GF-D8 (cell line): ENCODE measurements at regions not wholly inside any gene's neighbourhood (a gene's known extent, or its start where the extent isn't known, plus 50 kb on each side); places are given as distances from the start of the nearest gene placed in this dataset.
"Not testable (repeated sequence)": the region's sequence is repeated elsewhere in the genome, so short reads cannot be mapped to it uniquely, and the experiment has no call there.

Source experiments
- DNase-seq: peaks from one replicate; lab custom pipeline; 2025; lab: John Stamatoyannopoulos, UW

- DNase-seq, result no peak
These were observed 280.1 kb upstream of the GRM7 start for GRCh38 chr3:6580808-6581207.

GRCh38 chr3:6585360-6585759 lies 275.6 kb upstream of the GRM7 start:
- no peak for DNase-seq

DNA sequence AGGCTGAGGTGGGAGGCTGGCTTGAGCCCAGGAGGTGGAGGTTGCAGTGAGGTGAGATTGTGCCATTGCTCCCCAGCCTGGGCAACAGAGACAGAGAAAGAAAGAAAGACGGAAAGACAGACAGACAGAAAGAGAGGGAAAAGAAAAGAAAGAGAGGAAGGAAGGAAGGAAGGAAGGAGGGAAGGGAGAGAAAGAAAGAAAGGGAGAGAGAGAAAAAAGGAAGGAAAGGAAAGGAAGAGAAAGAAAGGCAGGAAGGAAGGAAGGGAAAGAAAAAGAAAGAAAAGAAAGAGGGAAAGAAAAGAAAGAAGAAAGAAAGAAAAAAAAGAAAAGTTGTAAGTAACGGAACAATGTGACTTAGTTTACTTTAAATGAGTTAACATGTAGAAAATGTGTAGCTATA lies 260.7 kb upstream of the GRM7 start:
- no peak for DNase-seq

DNA sequence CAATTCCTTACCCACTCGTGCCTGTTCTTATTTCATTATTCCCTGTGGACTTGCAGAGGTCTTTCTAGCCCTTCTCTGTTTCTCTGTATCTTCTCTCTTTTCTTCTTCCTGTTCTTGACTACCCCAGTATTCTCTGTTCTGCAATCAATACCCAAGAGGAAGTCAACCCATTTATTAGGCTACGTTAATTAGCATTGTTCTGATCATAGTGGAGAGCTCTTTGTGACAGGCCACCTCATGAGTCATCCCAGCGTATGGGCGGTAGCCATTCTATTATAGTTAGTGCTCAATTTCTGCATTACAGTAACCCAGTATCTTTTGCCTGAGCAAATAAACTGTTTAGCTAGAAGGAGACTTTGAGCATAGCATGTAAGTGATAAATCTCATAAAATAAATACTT lies 259.5 kb upstream of the GRM7 start:
- DNase-seq, result no peak

GRCh38 chr3:6602329-6602728 lies 258.6 kb upstream of the GRM7 start:
- no peak for DNase-seq

DNA sequence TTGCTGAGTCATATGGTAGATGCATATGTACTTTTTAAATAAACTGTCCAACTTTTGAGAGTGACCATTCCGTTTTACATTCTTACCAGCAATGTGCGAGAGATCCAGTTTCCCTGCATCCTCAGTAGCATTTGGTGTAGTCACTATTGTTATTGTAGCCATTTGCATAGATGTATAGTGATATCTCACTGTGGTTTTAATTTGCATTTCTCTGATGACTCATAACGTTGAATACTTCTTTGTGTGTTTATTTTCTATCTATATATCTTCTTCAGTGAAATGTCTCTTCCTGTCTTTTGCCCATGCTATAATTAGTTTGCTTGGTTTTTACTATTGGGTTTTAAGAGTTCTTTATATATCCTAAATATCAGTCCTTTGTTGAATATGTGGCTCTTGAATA lies 255.7 kb upstream of the GRM7 start:
- no peak for DNase-seq

DNA sequence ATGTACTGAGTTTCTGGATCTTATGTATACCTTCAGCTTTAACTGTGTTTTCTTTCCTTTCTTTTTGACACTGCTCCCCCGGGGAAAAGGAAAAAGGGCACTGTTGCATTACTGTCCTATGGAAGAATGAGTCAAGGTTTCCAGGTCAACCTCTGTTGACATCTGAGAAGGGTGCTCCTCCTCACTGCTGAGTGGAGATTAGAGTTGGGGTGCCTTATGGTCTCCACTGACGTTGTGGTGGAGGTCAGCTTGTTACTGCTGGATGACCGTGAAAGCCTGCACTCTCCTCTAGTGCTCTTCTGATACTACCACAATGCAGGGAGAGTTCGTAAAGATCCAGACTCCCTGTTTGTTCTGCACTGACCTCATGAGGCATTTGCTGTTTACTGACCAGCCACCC lies 252.1 kb upstream of the GRM7 start:
- DNase-seq, result no peak

DNA sequence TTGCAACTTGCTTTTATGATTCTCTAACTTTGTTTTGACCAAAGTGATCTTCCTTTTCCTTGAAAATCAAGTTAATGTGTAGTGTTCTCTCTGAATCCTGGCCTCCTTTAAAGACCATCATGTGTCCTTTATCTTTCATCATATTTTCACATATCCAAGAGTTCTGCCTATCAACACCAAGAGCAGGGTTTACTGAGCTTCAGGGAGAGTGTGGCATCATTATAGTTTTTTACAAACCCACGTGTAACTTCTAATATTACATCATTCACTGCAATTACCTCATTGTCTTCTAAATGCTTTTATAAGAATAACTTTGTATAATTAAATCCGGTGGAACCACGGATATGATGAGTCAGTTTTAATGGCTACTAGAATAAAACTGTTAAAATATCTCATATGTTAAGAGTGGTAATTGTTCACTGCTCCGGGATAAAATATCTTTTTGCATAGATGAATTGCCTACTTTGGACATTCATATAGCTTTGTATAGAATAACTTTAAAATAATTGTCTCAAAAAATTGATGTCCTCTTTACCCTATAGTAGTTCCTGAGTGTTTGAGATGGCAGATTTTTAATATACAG lies 248.8 kb upstream of the GRM7 start:
- no peak for DNase-seq

GRCh38 chr3:6622260-6622659 lies 238.7 kb upstream of the GRM7 start:
- no peak for DNase-seq

GRCh38 chr3:6622712-6623111 lies 238.2 kb upstream of the GRM7 start:
- no peak for DNase-seq

GRCh38 chr3:6631376-6631775 lies 229.5 kb upstream of the GRM7 start:
- no peak for DNase-seq

DNA sequence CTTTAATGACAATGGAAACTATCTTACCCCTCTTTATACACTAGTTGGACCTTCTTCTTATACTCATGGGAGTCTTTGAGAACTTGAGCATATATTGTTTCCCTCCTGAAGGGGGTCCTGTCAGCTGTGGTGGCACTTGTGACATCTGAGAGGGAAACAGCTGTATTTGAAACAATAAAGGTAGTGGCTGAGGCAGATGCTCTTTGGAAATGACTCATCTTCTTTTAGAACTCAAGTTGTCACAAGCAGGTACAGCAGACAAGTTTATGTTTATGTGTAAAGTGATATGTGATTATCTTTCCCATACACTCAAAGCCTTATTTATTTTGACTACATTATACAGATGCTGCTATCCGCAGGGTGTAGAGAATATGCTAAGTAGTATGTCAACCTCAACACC lies 220.0 kb upstream of the GRM7 start:
- DNase-seq, result no peak

GRCh38 chr3:6644070-6644929 lies 216.6 kb upstream of the GRM7 start:
- DNase-seq, result no peak

GRCh38 chr3:6654670-6655069 lies 206.2 kb upstream of the GRM7 start:
- no peak for DNase-seq

GRCh38 chr3:6655275-6655674 lies 205.6 kb upstream of the GRM7 start:
- no peak for DNase-seq

- no peak for DNase-seq
These were observed 203.3 kb upstream of the GRM7 start for GRCh38 chr3:6657591-6657990.

GRCh38 chr3:6667354-6667753 lies 193.6 kb upstream of the GRM7 start:
- no peak for DNase-seq

GRCh38 chr3:6671363-6671762 lies 189.6 kb upstream of the GRM7 start:
- DNase-seq, result no peak

DNA sequence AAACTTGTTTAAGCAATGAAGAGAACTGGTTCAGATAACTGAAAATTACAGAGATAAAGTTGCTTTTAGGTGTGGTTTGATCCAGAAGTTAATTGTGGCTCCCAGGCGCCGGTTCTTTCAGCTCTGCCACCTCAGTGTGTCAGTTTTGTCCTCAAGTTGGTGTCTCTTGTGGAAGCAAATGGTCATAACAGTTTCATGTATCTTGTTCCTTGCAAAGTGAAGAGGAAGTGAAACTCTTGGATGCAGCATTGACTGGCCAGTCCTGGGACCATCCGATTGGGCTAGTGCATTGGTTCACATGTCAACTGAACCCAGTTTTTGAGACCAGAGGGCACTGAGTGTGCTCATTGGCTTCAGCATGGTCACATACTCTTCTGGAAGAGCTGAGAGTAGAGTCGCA lies 181.4 kb upstream of the GRM7 start:
- DNase-seq, result no peak

DNA sequence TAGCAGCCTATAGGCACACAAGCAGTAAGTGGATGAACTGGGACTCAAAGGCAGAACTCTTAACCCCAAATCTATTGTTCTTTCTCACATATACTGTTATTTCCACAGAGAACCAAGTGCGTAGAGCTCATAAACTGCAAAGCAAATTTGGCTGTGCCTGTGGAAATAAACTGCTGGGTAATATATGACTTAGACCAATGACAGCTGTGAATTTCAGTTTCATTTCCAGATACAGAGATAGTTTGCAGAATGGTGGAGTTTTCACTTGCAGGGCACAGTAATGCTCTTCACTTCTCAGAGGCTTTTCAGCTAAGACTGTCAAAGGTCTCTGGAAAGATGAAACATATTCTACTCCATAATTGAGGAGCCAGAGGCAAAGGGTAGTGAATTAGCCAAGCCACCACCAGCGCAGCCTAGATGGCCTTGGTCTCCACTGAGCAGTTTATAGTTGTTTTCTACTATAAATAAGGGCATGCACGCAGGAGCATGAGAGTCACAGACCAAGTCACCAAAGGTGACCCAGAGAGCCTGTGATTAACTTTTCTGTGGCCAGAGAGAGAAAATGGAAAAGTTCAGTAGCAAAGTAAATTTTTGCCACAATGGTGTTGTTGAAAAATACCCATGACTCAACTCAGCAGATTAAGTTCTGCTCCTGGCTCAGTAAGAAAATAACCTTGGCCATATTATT lies 180.7 kb upstream of the GRM7 start:
- DNase-seq, result no peak

- no peak for DNase-seq
These were observed 163.6 kb upstream of the GRM7 start for GRCh38 chr3:6697285-6697684.

DNA sequence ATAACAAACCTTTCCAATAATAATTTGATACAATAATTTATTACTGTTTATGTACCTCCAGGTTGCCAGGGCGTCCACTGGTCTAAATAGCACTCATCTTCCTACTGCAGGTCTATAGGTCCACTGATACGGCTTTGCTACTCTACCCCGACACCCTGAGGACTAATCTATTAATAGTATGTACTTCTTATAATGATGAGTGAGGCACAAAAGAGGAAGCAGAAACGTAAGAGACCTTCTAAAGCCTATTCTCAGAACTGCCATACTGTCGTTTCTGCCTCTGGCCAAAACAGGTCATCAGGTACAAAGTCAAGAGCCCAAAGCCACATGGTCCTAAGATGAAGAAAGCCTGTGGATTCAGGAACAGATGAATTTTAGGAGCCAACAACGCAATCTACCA lies 163.2 kb upstream of the GRM7 start:
- no peak for DNase-seq

DNA sequence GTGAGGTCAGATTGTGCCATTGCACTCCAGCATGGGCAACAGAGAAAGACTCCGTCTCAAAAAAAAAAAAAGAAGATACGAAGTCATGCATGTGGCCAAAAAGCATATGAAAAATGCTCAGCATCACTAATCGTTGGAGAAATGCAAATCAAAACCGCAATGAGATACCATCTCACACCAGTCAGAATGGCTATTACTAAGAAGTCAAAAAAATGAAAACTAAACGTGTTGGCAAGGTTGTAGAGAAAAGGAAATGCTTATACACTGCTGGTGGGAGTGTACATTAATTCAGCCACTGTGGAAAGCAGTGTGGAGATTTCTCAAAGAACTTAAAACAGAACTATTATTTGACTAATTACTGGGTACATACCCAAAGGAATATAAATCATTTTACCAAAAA lies 156.1 kb upstream of the GRM7 start:
- not testable (repeated sequence) for DNase-seq
